PC-3 (cell line): ENCODE measurements at regions not wholly inside any gene's neighbourhood (a gene's known extent, or its start where the extent isn't known, plus 50 kb on each side); places are given as distances from the start of the nearest gene placed in this dataset.
A peak's percentile ranks its signal among the peaks of the same experiment; 100 is the strongest.

Source experiments
- ATAC-seq: fragments of 200-7000 bp; cut with Tn5 transposase; 2 replicates; pipeline ENCODE4 v1.9.1; 2020; ENCODE audit warnings: mild to moderate bottlenecking, moderate library complexity
- BruUV-seq: library from RNA; stranded (reverse); fragments of 400-500 nt; replicated peaks from 2 replicates; lab custom pipeline; 2021; lab: Mats Ljungman, UMichigan
- CTCF ChIA-PET: fragments of 300-600 bp; sonication (Branson Sonifier 250); formaldehyde crosslinking; loops from one replicate; lab custom pipeline; 2022; ENCODE audit warnings: antibody characterized with exemption; lab: Charles Lee
- POLR2A ChIA-PET: fragments of 300-600 bp; sonication (Branson Sonifier 250); formaldehyde crosslinking; loops from one replicate; lab custom pipeline; 2022; ENCODE audit warnings: antibody characterized with exemption; ENCODE audit not compliant: unreplicated experiment; lab: Charles Lee
- DNase-seq: peaks from one replicate; pipeline ENCODE4 v3.0.0-alpha.2; 2015
- H2AFZ ChIP-seq: fragments of 300-600 bp; sonication (generic); 2 replicates; pipeline ENCODE4 v1.6.0; 2016; ENCODE audit warnings: antibody characterized with exemption, low read length
- H3F3A ChIP-seq: fragments of 300-600 bp; sonication (generic); one replicate; pipeline ENCODE4 v1.6.0; 2017; ENCODE audit warnings: antibody characterized with exemption, low read length, control low read depth, mild to moderate bottlenecking; ENCODE audit not compliant: unreplicated experiment
- H3K27ac ChIP-seq: fragments of 300-600 bp; sonication (generic); 2 replicates; pipeline ENCODE4 v1.5.1; 2016; ENCODE audit warnings: mild to moderate bottlenecking, low read length
- H3K27me3 ChIP-seq: fragments of 300-600 bp; sonication (generic); 2 replicates; pipeline ENCODE4 v1.6.1; 2016; ENCODE audit warnings: low read length, mixed read lengths
- H3K36me3 ChIP-seq: fragments of 300-600 bp; sonication (generic); 2 replicates; pipeline ENCODE4 v1.6.1; 2016; ENCODE audit warnings: low read depth, mixed run types, low read length, mixed read lengths
- H3K4me1 ChIP-seq: fragments of 300-600 bp; sonication (generic); 2 replicates; pipeline ENCODE4 v1.5.1; 2016; ENCODE audit warnings: low read length; ENCODE audit not compliant: insufficient read depth
- H3K4me2 ChIP-seq: fragments of 300-600 bp; sonication (generic); 2 replicates; pipeline ENCODE4 v1.6.0; 2016; ENCODE audit warnings: low read length
- H3K4me3 ChIP-seq: fragments of 300-600 bp; sonication (generic); 2 replicates; pipeline ENCODE4 v1.5.1; 2016; ENCODE audit warnings: mild to moderate bottlenecking, low read length, mixed read lengths
- H3K79me2 ChIP-seq: fragments of 300-600 bp; sonication (generic); 2 replicates; pipeline ENCODE4 v1.6.1; 2017; ENCODE audit warnings: low read length, mixed read lengths
- H3K9ac ChIP-seq: fragments of 300-600 bp; sonication (generic); 2 replicates; pipeline ENCODE4 v1.6.0; 2016; ENCODE audit warnings: mild to moderate bottlenecking, low read length
- H3K9me2 ChIP-seq: fragments of 300-600 bp; sonication (generic); replicated peaks from 2 replicates; pipeline ENCODE4 v1.6.1; 2016; ENCODE audit warnings: mixed run types, low read length, mixed read lengths
- H3K9me3 ChIP-seq: fragments of 300-600 bp; sonication (generic); 2 replicates; pipeline ENCODE4 v1.6.1; 2016; ENCODE audit warnings: low read length, mixed read lengths
- H4K20me1 ChIP-seq: fragments of 300-600 bp; sonication (generic); 2 replicates; pipeline ENCODE4 v1.6.1; 2016; ENCODE audit warnings: low read length, mixed read lengths
- CTCF ChIP-seq: fragments of 300-600 bp; sonication (generic); conservative IDR thresholded peaks from 2 replicates; pipeline ENCODE4 v1.5.1; 2017; ENCODE audit warnings: antibody characterized with exemption, low read depth, mild to moderate bottlenecking, low read length
- EZH2 ChIP-seq: fragments of 300-600 bp; sonication (generic); IDR thresholded peaks from one replicate; pipeline ENCODE4 v1.6.1; 2017; ENCODE audit warnings: antibody characterized with exemption, mild to moderate bottlenecking, low read length; ENCODE audit not compliant: unreplicated experiment
- EZH2phosphoT487 ChIP-seq: fragments of 300-600 bp; sonication (generic); IDR thresholded peaks from 2 replicates; pipeline ENCODE4 v1.6.1; 2018; ENCODE audit warnings: mild to moderate bottlenecking, antibody characterized with exemption, low read length, borderline replicate concordance
- intact Hi-C: fragments of 100-400 bp; cut with micrococcal nuclease; formaldehyde crosslinking; loops from 2 replicates; pipeline ENCODE4 v1.9.0; 2023

GRCh38 chr4:187903106-187903505 lies 92.5 kb upstream of the ZFP42 start:
- H3K9me3 ChIP-seq, result no peaks in the 10 kb centered on the region
- no peaks in the 10 kb centered on the region for H3K79me2 ChIP-seq
- ATAC-seq, result no peak
- no peaks in the 10 kb centered on the region for H3K9me2 ChIP-seq
- H3K36me3 ChIP-seq, result no peaks in the 10 kb centered on the region
- intact Hi-C loops, result no loop called here
- no peaks in the 10 kb centered on the region for H3F3A ChIP-seq
- BruUV-seq, result no TSS peak
- no peaks in the 10 kb centered on the region for H4K20me1 ChIP-seq
- no peak overlapping the region for H2AFZ ChIP-seq
- no peaks in the 10 kb centered on the region for H3K4me1 ChIP-seq
- H3K27ac ChIP-seq, result no peak overlapping the region
- no peak overlapping the region for H3K4me2 ChIP-seq
- DNase-seq, result no peak
- H3K27me3 ChIP-seq, result no peaks in the 10 kb centered on the region
- H3K4me3 ChIP-seq, result no peak overlapping the region
- ChIA-PET POLR2A (no interaction called here), CTCF (no interaction called here)
- H3K9ac ChIP-seq, result no peak overlapping the region
- TF ChIP-seq EZH2 (no peak), EZH2phosphoT487 (no peak), CTCF (no peak)

GRCh38 chr4:187903700-187904099 lies 91.9 kb upstream of the ZFP42 start:
- no peak overlapping the region for H2AFZ ChIP-seq
- DNase-seq, result no peak
- H4K20me1 ChIP-seq, result no peaks in the 10 kb centered on the region
- ChIA-PET POLR2A (no interaction called here), CTCF (no interaction called here)
- H3K27me3 ChIP-seq, result no peaks in the 10 kb centered on the region
- H3K4me2 ChIP-seq, result no peak overlapping the region
- no peaks in the 10 kb centered on the region for H3K36me3 ChIP-seq
- peaks cover 4% of the 10 kb centered on the region for H3K4me1 ChIP-seq
- ATAC-seq, result no peak
- H3K9me2 ChIP-seq, result no peaks in the 10 kb centered on the region
- intact Hi-C loops, result no loop called here
- H3F3A ChIP-seq, result no peaks in the 10 kb centered on the region
- TF ChIP-seq EZH2phosphoT487 (no peak), EZH2 (no peak), CTCF (no peak)
- no peak overlapping the region for H3K4me3 ChIP-seq
- no peaks in the 10 kb centered on the region for H3K79me2 ChIP-seq
- no peak overlapping the region for H3K9ac ChIP-seq
- BruUV-seq, result no TSS peak
- no peaks in the 10 kb centered on the region for H3K9me3 ChIP-seq
- no peak overlapping the region for H3K27ac ChIP-seq

GRCh38 chr4:187908079-187908561 lies 87.5 kb upstream of the ZFP42 start:
- POLR2A ChIA-PET, result no interaction called here
- Histone ChIP-seq H3F3A (no peaks in the 10 kb centered on the region), H3K27ac (peak overlapping the region; percentile 58), H3K79me2 (no peaks in the 10 kb centered on the region), H3K4me2 (peak overlapping the region; percentile 22; the same call in 1 of the 2 replicates), H2AFZ (no peak overlapping the region), H3K9me3 (no peaks in the 10 kb centered on the region), H3K27me3 (no peaks in the 10 kb centered on the region), H3K4me3 (no peak overlapping the region), H3K9ac (no peak overlapping the region), H4K20me1 (no peaks in the 10 kb centered on the region), H3K9me2 (no peaks in the 10 kb centered on the region), H3K36me3 (no peaks in the 10 kb centered on the region), H3K4me1 (peaks cover 5% of the 10 kb centered on the region)
- intact Hi-C loops, result no loop called here
- no peak for ATAC-seq
- no peak for TF ChIP-seq EZH2
- TF ChIP-seq CTCF, result no peak
- BruUV-seq, result no TSS peak
- CTCF ChIA-PET, result no interaction called here
- peak; percentile 68 for DNase-seq
